GM18861 (cell line): ENCODE measurements at regions not wholly inside any gene's neighbourhood (a gene's known extent, or its start where the extent isn't known, plus 50 kb on each side); places are given as distances from the start of the nearest gene placed in this dataset.
"Not testable (repeated sequence)": the region's sequence is repeated elsewhere in the genome, so short reads cannot be mapped to it uniquely, and the experiment has no call there.

Experiments used
- ATAC-seq: cut with Tn5 transposase; IDR thresholded peaks from one replicate; pipeline ENCODE4 v1.9.1; 2021; ENCODE audit not compliant: unreplicated experiment

DNA sequence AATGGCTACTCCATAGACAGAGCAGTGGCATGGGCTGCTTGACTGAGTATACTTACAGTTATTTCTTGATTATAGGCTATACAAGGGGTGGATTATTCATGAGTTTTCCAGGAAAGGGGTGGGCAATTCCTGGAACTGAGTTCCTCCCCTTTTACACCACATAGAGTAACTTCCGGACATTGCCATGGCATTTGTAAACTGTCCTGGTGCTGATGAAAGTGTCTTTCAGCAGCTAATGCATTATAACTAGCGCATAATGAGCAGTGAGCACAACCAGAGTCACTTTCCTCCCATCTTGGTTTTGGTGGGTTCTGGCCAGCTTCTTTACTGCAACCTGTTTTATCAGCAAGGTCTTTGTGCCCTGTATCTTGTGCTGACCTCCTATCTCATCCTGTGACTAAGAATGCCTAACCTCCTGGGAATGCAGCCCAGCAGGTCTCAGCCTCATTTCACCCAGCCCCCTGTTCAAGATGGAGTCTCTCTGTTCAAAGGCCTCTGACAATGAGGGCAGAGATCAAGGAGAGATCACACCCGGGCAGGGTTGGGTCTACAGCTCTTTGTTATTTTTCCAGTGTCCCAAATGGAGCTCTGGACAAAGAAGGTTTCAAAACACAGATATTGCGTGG lies 468.4 kb upstream of the PRKX start:
- ATAC-seq: no peak

GRCh38 chrX:4179031-4179430 lies 465.6 kb upstream of the PRKX start:
- no peak for ATAC-seq

DNA sequence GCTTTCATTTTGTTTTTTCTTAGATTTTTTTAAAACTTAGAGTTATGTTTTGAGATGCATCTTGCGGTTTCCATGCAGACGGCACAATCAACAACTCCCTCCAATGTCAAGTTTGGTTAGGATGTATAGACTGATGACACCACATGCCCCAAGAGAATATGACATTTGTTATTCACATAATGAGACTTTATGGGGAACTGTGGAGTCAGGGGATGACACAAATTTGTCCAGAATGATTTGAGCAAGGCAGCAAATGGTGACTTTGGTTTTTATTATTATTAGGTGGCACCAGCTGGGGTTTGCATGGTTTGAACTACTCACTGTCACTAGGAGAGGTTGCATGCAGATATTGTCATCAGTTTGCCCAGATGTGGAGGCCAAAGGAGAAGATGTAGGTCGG lies 461.8 kb upstream of the PRKX start:
- ATAC-seq: no peak

- ATAC-seq: no peak
Measured at GRCh38 chrX:4173743-4174142, 460.3 kb upstream of the PRKX start.

GRCh38 chrX:4151798-4152197 lies 438.3 kb upstream of the PRKX start:
- ATAC-seq: no peak

- ATAC-seq: no peak
Measured at GRCh38 chrX:4150259-4150658, 436.8 kb upstream of the PRKX start.

DNA sequence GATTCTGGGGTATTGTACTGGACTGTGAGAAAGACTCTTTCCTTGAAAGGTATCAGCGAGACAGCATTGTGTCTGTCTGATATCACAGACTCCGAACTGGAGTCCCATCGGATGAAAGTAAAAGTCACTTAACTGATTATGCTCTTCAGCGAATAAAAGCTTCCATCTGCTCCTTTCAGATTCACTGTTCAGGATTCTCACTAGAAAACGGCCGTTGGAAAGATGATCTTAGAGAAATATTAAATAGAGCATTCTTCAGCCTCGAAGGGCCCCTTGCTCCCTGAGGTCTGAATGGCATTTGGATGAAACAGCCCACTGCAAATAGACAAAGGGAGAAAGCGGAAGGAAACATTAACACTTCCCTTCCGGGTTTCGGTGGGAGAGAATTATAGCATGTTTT lies 416.2 kb upstream of the PRKX start:
- no peak for ATAC-seq

DNA sequence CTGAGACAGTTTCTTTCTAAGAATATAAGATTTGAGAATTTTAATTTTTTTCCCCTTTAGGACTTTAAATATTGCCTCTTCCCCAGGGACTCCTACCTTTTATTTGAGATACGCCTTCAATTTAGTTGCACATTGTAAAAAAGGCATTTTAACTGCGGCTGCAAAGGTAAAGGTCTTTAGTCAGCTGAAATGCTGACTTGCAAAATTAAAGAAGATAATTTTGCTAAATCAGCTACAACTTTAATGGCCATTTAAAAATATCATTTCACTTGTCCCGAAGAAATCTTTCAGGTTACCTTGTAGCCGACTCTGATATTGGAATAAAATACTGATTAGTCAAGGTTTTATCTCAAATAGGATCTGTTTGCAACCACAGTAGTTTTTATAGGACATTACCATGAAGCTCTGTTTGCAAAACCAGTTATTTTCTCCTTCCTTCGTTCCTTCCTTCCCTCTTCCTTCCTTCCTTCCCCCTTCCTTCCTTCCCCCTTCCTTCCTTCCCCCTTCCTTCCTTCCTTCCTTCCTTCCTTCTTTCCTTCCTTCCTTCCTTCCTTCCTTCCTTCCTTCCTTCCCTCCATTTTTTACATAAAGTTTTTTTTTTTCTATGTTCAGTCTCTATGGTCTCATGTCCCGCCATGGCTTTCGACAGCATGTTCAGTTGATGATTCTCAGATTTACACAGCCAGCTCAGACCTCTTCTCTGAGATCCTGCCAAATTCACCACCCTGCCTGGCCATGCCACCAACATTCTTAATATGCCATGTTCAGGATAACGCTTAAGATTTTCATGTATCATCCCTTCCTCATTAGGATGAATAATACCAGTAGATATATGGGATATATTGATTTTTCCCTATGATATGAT lies 405.4 kb upstream of the PRKX start:
- ATAC-seq: no peak

- no peak for ATAC-seq
Measured at GRCh38 chrX:4110964-4111363, 397.5 kb upstream of the PRKX start.

- ATAC-seq: no peak
Measured at GRCh38 chrX:4094926-4095325, 381.5 kb upstream of the PRKX start.

DNA sequence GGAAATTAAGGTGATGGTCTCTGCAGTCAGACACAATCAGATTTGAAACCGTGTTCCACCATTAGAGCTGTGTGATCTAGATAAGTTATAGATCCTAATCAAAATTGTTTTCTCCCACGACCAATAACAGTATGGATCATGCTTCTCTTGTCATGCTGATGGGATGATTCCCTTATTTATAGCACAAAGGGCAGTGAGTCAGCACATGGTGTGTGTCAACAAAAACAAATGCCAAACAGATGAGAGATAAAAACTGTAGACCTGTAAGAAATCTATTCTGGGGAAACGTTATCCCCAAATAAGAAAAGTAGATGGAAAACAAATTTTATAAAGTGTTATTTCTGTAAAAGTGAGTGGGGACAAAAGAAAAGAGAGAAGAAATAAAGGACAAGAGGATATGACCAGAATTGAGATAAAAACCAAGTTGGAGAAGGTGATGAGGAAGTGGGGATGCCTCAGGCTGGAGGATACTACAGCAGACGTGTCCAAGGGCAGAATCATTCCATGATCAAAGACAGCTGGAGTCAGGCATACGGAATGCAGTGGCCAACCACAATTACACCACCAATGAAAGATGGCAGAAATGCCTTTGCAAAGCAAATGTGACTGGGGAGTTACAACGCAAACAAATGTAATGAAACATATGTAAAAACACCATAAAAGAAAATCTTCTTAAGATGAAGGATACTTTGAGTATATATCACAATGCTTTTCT lies 377.8 kb upstream of the PRKX start:
- ATAC-seq: no peak

GRCh38 chrX:4059893-4060292 lies 346.4 kb upstream of the PRKX start:
- no peak for ATAC-seq

DNA sequence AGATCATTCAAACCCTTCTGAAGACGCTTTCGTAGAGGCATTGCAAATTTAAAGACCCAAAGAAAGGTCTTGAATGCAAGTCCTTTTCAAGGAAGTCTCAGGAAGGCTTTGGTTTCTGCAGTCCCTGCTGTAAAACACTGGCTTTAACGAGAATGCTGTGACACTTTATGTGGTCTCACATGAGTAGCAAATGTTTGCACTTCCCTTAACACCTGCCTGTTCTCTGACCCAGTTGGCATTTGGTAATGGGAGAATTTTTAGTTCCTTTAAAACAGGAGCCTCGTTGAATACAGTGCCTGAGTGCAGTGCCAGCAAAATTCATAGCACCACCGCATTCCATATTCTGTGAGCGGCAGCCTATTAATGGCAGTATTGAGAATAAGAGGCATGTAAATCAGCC lies 330.5 kb upstream of the PRKX start:
- no peak for ATAC-seq

GRCh38 chrX:4035874-4036273 lies 322.4 kb upstream of the PRKX start:
- ATAC-seq: no peak

- ATAC-seq: no peak
Measured at GRCh38 chrX:4028151-4028550, 314.7 kb upstream of the PRKX start.

DNA sequence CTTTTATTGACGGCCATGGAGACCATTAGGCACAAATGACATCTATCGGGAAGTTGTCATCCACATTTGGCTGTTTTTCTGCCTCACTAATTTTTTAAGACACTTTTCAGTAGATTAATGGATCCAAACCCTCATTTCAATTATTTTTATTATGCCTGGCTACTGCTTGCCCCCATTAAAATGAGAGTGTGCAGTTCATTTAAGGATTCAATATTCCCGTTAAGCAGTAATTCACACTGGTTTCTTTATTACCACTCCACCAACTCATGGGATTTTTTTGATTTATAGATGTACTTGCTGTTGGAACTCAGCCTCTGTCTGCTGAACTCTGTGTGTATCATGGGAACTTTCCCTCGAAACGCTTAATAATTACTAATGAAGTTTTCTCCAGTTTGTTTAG lies 291.8 kb upstream of the PRKX start:
- no peak for ATAC-seq

DNA sequence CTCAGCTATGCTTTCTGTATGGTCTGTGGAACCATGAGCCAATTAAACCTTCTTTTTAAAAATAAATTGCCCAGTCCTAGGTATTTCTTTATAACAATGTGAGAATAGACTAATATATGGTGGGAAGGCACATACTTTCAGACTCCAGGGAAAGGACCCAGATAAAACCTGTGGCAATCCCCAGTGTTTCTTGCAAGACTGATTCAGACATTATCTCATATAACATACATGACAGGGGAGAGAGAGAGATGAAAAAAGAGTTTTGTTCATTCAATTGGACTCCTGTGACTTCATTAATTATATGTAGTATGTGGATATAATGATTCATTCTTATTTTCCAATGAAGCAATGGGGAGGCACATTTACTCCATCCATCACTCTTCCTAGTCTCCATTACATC lies 291.4 kb upstream of the PRKX start:
- ATAC-seq: no peak

GRCh38 chrX:3994315-3994714 lies 280.9 kb upstream of the PRKX start:
- no peak for ATAC-seq

DNA sequence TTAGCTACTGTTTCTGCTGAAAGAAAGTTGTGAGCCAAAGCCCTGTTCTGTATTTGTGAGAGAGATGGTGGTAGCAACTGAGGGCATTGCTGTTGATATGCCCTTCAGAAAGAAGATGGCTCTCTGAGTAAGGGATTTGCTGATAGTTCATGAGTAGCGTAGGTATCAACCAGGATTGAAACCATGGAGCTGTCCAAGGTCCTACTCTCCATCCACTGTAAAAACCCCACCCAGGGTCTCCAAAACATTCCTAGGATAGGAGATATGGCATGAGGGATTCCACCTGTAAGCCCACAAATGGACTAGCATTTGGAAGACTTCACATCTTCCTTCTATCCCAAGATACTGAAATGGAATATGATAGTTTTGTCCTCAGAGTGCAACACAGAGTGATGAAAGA lies 277.1 kb upstream of the PRKX start:
- no peak for ATAC-seq

DNA sequence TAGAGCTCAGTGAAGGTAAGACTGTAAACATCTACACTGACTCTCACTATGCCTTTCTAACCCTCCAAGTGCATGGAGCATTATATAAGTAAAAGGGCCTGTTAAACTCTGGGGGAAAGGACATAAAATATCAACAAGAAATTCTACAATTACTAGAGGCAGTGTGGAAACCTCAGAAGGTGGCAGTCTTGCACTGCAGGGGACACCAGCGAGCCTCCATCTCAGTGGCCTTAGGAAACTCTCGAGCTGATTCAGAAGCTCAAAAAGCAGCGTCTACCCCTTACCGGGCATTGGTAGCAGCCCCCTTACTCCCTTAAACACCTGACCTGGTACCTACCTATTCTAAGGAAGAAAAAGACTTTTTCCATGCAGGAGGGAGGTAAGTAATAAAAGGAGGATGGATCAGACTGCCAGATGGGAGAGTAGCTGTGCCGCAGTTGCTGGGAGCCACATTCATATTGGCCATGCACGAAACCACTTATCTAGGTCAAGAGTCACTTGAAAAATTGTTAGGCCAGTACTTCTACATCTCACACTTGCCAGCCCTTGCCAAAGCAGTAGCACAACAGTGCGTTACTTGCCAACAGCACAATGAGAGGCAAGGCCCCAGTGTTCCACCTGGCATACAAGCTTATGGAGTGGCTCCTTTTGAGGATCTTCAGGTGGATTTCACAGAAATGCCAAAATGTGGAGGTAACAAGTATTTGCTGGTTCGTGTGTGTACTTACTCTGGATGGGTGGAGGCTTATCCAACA lies 258.8 kb upstream of the PRKX start:
- not testable (repeated sequence) for ATAC-seq

DNA sequence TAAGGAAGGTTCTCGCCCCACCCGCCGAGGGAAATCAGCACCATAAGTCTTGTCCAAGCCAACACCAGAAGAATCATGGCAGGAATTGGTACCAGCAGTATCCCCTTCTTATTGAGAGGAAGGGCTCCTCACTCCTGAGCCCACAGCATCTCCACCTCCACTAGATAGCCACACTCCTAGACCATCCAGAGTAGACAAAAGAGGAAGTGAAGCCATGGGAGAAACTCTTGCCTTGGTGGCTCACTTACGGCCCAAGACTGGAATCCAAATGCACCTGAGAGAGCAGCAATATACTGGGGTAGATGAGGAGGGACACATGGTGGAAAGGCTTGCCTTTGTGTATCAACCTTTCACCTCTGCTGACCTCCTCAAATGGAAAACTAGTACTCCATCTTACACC lies 255.3 kb upstream of the PRKX start:
- ATAC-seq: no peak
